HG02759 (cell line): ENCODE measurements at regions not wholly inside any gene's neighbourhood (a gene's known extent, or its start where the extent isn't known, plus 50 kb on each side); places are given as distances from the start of the nearest gene placed in this dataset.

Source experiments
- ATAC-seq: cut with Tn5 transposase; IDR thresholded peaks from one replicate; pipeline ENCODE4 v1.9.1; 2021; ENCODE audit warnings: mild to moderate bottlenecking, moderate library complexity; ENCODE audit not compliant: unreplicated experiment

DNA sequence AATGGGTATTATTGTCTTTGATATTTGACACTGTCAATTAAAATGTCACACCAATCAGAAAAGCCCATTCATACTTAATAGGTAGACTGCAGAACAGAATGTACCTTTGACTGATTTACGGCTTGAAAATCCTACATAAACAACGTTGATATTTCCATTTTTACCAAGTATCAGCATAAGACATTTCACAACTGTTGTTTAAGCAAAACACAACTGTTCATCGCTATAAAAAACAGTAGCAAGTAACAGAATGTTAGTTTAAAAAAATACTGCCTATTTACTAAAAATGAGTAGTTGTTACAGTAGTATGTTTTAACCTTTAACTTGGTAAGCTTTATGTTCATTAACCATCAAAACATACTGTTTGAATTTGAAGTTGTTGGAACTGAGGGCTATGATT, 1096.6 kb downstream of the PCDH17 start:
- no peak for ATAC-seq

DNA sequence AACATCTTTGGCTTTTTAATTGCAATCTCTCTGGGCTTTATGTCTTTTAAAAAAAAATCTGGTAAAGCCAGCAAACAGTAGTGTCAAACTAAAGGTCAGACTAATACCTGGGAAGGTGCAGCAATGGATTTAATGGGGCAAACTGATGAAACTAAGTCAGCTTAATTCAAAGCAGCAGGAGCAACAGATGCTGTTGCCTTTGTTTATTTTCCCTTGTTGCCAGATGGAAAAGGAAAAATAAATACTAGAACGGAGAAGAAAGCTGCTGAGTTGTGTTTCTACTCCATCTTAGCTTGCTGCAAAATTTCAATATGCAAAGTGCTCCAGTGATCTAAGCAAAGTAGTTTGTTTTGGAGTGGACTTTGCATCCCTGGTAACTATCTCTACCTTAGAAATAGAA, 1097.8 kb downstream of the PCDH17 start:
- ATAC-seq: no peak

DNA sequence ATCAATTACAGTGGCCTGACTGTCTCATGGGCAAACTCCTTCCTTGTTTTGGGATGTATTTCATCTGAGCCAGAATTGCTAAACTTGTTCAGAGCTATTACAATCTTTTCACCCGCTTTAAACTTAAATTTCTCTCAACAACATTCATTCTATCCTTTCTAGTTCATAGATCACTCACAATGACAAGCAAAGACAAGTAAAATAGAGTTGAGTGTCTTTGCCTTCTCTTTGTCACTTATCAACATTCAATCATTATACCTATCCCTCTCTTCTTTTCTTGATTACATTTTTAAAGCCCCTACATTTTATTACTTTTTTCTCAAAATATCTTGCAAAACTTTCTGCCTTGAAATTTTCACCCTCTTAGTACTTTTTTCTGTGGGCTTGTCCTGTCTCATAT, 1113.1 kb downstream of the PCDH17 start:
- no peak for ATAC-seq

DNA sequence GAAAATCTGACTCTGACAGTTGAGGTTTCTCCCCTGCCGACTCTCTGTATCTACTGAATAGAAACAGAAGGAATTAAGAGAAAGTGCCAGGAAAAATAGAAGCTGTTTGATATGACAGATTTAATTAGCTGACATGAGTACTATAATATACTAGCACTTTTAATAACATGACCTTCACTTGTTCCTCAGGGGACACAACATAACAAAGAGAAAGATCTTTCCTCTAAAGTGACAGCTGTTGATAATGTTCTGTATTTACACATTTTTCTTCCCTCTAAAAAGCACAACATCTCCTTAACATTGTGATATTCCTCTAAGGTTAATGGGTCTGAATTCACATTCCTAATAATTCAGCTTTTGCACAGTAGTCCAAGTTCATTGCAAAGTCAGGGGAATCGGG, 1136.0 kb downstream of the PCDH17 start:
- no peak for ATAC-seq

DNA sequence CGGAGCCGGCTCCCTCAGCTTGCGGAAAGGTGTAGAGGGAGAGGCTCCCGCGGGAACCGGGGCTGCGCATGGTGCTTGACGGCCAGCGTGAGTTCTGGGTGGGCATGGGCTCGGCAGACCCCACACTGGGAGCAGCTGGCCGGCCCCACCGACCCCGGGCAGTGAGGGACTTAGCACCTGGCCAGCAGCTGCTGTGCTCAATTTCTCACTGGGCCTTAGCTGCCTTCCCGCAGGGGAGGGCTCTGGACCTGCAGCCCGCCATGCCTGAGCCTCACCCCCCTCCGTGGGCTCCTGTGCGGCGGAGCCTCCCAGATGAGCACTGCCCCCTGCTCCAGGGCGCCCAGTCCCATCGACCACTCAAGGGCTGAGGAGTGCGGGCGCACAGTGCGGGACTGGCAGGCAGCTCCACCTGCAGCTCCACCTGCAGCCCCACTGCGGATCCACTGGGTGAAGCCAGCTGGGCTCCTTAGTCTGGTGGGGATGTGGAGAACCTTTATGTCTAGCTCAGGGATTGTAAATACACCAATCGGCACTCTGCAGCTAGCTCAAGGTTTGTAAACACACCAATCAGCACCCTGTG, 1141.8 kb downstream of the PCDH17 start:
- ATAC-seq: no peak

DNA sequence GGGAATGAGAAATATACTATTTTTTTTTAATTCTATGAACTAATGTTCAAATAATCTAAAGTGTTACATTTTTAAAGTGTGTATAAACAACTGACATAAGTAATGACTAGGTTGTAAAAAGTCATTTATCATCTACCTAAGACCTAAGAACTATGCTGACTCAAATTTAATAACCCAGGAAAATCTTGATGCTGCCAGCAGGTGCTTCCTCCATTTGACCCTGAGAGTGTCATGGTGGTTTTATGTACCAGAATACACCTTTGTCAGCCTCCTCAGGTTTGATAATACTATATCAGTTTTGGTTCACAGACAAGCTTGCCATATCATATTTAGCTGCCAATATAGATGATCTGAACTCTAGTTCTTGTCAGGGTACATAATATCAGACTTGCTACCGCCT, 1151.2 kb downstream of the PCDH17 start:
- ATAC-seq: no peak

DNA sequence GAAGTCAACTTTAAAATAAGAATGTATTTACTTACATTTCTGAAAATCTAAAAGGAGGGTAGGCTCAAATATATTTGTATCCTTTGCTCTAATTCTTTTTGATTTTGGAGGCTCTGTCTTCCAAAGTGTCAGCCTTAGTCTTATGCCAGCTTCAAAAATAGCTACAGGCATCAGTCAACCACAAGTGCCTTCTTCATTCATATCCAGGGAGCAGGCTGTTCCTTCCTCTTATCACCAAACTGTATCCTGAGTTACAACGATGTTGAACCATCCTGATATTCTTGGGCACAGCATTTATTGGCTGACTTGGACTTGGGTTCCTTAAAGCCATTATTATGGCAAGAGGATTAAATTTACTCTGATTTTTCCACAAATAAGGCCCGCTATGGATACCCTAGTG, 1161.3 kb downstream of the PCDH17 start:
- ATAC-seq: no peak

DNA sequence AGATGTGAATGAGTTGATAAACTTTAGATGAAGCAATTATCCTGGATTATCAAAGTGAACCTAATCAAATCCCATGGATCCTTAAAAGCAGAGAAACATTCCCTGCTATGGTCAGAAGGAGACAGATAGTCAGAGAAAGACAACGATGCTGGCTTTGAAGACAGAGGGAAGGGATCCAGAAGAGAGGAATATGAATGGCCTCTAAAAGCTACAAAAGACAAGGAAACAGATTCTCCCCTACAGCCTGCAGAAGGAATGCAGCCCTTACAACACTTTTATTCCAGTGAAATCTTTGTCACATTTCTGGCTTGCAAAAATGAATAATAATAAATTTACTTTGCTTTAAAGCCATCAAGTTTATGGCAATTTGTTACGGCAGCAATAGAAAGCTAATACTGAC, 1164.2 kb downstream of the PCDH17 start:
- no peak for ATAC-seq

DNA sequence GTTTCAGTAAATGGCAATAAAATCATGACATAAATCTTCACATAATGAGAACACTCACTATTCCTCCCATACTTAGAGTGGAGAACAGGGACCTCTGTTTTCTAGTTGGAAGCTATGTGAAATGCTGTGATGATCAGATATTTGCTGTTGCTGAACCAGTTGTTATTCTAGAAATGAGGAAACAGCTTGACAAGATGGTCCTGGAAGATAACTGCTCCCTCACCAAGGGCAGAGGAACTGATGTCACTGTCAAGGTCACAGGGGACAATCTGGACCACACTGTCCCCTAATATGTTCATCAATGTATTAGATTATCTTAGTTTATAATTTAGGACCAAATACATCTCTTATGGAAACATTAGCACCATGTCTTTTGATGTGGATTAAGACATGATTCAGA, 1173.3 kb downstream of the PCDH17 start:
- no peak for ATAC-seq

DNA sequence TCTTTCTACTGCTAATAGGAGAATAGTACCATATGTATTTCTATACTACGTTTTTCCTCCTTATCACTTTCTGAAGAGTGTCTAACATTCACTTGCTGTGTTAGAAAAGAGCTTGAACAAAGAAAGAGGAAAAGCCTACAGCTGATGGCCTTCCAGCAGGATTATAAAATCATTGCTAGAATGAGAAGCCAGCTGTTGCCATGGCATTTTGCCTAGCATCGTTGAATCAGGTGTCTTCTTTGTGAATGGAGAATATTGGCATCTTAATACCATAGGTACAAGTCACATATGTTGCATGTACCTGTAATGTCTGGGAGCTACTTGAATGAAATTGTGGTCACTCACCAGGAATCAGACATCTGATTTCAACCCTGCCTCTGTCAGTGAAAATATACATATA, 1174.9 kb downstream of the PCDH17 start:
- ATAC-seq: no peak

DNA sequence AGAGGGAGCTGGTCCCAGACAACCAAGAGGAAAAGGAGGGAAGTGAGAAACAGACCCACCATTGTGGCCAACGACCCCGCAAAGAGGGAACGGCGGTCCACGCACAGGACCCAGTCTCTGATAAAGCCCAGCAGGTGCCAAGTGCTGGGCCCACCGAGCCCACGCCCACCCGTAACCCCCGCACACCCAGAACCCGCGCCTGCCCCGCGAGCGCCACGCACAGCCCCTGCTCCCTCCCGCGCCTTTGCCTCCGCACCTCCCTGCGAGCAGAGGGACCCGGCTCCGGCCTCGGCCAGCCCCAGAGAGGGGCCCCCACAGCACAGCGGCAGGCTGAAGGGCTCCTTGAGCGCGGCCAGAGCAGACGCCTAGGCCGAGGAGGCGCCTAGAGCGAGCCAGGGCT, 1192.2 kb downstream of the PCDH17 start:
- ATAC-seq: no peak

DNA sequence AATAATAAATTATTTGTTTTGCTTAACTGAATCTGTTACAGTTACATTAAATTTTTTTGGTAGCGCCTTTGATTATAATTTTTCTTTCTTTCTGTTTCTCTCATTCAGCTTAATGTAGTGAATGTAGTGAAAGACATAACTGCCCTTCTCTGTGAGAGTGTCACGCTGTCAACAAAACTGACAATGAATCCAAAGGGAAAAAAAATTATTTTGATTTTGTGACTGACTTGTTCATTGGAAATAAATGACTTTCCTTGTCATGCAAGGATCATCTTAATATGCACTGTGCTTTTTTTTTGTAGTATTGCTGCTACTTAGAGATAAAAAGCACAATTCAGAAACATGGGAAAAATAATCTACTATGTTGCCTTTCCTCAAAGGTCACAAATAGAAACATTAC, 1196.4 kb downstream of the PCDH17 start:
- ATAC-seq: no peak

DNA sequence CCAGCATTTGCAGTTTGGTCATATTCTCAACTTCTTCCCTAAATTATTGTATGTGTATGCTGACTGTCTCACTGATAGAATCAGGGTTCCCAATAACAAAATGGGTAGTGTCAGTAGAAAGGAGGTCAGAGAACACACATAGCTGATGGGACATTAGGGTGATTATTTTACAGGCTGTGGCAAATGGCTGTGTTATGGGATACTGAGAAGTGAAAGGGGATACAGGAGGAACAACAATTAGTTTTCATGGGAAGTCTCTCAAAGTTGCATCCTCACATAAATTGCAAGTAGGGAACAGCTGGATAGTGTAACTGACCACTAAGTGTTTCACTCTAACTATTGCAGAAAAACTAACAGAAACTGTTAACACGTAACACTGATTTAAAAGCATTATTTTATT, 1199.3 kb downstream of the PCDH17 start:
- no peak for ATAC-seq

DNA sequence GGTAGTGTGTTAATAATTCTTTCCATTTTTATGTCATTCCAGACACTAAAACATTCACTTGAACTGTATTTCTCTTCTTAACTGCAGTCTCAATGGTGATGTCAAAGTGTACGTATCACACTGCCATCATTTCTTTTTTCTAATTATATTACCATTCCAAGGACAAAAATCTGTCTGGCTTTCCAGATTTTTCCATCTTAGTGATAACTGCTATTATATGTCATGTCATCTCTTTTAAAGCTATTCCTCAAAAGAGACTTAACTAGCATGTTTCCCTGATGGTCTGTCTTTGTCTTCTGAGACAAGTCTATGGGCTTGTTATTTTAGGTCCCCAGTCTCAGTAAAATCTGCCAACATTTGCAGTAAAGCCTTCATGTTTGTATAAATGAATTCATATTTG, 1207.1 kb downstream of the PCDH17 start:
- ATAC-seq: no peak

DNA sequence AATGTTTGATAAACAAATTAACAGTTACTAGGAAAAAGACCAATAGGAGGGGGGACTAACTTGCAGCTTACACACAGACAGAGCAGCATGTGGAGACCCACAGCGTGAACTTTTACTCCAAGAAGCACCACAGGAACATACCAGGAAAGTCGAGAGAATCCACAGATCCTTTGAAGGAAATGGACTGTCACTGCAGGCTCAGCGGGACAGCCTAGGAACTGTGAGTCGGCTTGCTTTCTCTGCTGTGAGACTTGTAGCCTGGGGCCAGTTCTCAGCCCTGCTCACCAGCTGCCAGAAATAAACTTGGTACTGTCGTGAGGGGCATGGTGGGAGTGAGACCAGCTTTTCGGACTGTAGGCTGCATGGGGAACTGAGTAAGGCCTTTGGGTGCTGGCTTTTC, 1211.5 kb downstream of the PCDH17 start:
- ATAC-seq: no peak

DNA sequence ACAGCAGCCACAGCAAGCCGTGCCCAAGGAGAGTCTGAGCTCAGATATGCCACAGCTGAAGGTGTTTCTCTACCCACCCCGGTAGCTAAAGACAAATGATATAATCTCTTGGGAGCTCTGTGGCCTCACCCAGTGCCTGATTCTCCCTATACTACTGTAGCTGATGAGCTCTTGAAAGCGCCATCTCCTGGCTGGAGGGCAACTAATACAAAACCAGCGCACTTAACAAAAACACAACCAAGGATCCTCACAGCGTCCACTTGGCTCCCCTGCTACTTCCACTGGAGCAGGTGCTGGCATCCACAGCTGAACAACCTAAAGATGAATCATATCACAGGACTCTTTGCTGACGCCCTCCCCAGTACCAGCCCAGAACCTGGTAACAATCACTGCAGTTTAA, 1212.0 kb downstream of the PCDH17 start:
- ATAC-seq: no peak

DNA sequence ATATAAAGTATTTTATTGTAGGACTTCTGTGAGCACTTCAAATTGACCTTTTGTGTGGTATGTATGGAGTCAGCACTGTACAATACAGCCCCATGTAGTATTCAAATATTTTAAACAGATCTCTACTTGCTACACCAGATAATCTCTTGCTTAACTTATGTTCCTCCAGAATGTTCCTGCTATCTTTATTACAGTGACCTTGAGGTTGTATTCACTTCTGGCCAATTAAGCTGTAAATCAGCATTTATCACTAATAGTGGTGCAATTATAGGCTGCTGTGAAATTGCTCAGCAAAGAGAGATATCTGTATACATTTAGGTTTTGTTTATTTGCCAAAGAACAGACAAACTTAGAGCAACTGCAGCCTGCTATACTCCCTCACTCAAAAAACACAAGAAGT, 1218.6 kb downstream of the PCDH17 start:
- ATAC-seq: no peak

DNA sequence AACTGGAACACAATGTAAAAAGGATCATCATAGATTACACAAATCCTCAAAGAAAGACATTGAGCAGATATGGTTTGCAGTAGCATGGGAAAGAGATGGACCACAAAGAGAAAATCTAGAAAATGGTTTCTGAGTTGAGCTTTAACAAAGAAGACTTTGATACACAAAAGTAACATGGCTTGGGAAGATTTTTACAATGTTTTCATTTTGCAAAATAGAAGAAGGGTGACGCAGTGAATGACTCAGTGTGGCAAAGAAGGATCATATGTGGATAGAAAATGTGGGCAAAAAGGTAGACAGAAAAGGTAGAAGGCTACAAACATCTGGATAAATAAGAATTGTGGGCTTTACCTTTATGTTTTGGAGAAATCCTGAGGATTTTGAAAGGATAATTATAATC, 1220.5 kb downstream of the PCDH17 start:
- no peak for ATAC-seq

DNA sequence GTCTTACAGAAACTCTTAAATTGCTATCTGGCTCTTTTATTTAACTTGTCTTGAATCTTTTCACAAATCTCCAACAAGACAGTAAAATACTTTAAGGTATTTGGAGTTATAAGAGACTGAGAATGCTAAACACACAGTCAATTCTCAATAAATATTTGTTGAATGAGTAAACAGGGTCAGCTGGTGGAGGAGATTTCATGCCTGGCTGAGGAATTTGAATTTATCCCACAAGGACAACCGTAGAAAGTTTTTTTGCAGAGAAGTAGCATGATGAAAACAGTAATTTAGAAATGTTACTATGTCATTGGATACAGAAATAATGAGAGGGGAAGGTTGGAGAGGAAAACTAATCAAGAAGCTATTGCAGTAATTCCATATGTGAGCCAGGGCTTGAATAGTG, 1223.7 kb downstream of the PCDH17 start:
- no peak for ATAC-seq

DNA sequence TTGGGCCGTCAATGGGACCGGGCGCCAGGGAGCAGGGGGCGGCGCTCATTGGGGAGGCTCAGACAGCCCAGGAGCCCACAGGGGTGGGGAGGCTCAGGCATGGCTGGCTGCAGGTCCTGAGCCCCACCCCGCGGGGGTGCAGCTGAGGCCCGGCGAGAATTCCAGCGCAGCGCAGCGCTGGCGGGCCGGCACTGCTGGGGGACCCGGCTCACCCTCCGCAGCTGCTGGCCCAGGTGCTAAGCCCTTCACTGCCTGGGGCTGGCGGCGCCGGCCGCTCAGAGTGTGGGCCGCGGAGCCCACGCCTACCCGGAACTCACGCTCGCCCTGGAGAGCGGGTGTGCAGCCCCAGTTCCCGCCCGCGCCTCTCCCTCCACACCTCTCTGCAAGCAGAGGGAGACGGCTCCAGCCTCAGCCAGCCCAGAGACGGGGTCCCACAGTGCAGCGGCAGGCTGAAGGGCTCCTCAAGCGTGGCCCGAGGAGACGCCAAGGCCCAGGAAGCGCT, 1227.4 kb downstream of the PCDH17 start:
- no peak for ATAC-seq

DNA sequence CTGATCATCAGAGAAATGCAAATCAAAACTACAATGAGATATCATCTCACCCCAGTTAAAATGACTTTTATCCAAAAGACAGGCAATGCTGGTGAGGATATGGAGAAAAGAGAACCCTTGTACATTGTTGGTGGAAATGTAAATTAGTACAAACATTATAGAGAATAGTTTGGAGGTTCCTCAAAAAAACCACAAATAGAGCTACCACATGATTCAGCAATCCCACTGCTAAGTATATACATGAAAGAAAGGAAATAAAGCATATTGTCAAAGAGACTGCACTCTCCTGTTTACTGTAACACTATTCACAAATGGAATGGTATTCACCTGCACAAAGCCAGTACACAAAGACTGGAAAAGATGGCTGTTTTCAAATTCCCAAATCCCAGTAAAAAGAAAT, 1233.7 kb downstream of the PCDH17 start:
- ATAC-seq: no peak

DNA sequence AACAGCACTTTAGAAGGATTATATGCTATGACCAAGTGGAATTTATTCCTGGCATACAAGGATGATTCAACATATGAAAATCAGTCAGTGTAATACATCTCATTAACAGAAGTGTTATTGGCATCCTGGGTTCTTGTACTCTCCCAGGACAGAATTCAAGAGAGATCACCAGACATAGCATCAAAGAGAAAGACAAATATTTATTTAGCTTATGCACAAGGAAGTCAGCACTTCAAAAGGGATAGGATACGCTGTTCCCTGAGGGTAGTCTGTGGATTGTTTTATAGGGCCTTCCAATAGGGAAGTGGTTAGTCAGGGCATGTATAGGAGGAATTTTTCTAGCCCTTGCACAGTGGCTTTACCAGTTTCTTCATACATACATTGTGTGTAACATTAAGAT, 1238.0 kb downstream of the PCDH17 start:
- ATAC-seq: no peak

DNA sequence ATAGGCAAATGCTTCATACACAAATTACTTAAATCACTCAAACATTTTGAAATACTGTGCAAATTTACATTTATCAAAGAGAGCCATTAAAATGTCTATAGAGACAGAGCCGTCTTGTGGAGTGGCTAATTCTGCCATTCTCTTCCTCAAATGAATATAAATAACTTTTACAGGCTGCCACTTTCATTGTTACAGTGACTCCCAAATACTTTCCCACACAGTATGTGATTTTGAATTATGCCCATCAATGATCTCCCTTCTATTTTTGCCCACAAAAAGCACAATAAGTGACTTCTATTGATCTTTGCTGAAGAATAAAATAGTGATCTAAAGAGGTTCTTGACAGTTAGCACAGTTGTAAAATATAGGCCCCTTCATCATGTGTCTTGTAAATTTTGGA, 1244.9 kb downstream of the PCDH17 start:
- no peak for ATAC-seq

DNA sequence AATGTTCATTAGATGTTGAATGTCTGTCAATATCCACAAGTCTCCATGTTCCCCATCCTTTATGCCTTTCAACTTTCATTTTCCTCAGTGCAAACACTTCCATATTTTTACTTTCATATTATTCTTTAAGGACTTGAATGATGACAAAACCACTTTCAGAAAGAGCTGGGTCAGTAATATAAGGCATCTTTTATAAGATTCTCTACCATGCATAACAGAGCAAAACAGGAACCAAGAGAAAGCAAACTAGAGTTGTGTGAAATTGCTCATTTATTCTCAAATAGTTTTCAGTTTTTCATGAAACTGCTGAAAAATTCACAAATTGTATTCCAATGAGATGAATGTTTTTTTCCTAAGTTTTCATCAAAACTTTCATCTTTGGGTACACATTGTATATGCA, 1247.6 kb downstream of the PCDH17 start:
- no peak for ATAC-seq
